CD14-positive monocyte (primary cell): ENCODE measurements at regions not wholly inside any gene's neighbourhood (a gene's known extent, or its start where the extent isn't known, plus 50 kb on each side); places are given as distances from the start of the nearest gene placed in this dataset.

Experiments used
- DNase-seq, 3 donors: peaks; one replicate each; pipeline ENCODE4 v3.0.0-alpha.2; 2011 to 2022
- H2AFZ ChIP-seq: 2 replicates; pipeline ENCODE4 v1.6.0; 2012; ENCODE audit warnings: mild to moderate bottlenecking, low read depth, low read length, inconsistent platforms; ENCODE audit not compliant: insufficient read depth, poor library complexity, severe bottlenecking
- H3K27ac ChIP-seq, 2 donors: 1 replicate in 1 of 2; 2 replicates in 1 of 2; pipeline ENCODE4 v1.5.1; 2012 to 2013; ENCODE audit warnings: low read length in 2 of 2, control low read depth in 1 of 2, inconsistent platforms in 1 of 2, low read depth in 1 of 2, mild to moderate bottlenecking in 1 of 2
- H3K27me3 ChIP-seq, 2 donors: one replicate each; pipeline versions ENCODE4 v1.6.0 to v1.6.1; 2011 to 2013; ENCODE audit warnings: low read length in 2 of 2; ENCODE audit not compliant: control insufficient read depth in 2 of 2, insufficient read depth in 2 of 2
- H3K36me3 ChIP-seq, 2 donors: replicated peaks in 1 of 2; 1 replicate in 1 of 2; 2 replicates in 1 of 2; pipeline versions ENCODE4 v1.5.1 to v1.6.1; 2012 to 2013; ENCODE audit warnings: low read length in 2 of 2, control low read depth in 1 of 2, inconsistent platforms in 1 of 2, mild to moderate bottlenecking in 1 of 2; ENCODE audit not compliant: insufficient read depth in 2 of 2, control insufficient read depth in 1 of 2
- H3K4me1 ChIP-seq, 2 donors: 1 replicate in 1 of 2; 2 replicates in 1 of 2; pipeline versions ENCODE4 v1.5.1 to v1.6.1; 2012 to 2013; ENCODE audit warnings: low read length in 2 of 2, control low read depth in 1 of 2, inconsistent platforms in 1 of 2, mild to moderate bottlenecking in 1 of 2, moderate library complexity in 1 of 2; ENCODE audit not compliant: insufficient read depth in 2 of 2, control insufficient read depth in 1 of 2
- H3K4me2 ChIP-seq: replicated peaks from 2 replicates; pipeline ENCODE3; 2012; ENCODE audit warnings: low read length, moderate library complexity, mild to moderate bottlenecking; ENCODE audit not compliant: poor library complexity, severe bottlenecking; ENCODE audit errors: extremely low read depth
- H3K4me3 ChIP-seq, 3 experiments: fragments of 200-600 bp in 1 of 3; sonication (generic) in 1 of 3; replicated peaks in 1 of 3; 1 replicate in 2 of 3; 2 replicates in 1 of 3; pipeline ENCODE4 v1.5.1; 2011 to 2013; ENCODE audit warnings: low read length in 3 of 3, mild to moderate bottlenecking in 3 of 3, control low read depth in 2 of 3, low read depth in 2 of 3, inconsistent platforms in 1 of 3, moderate library complexity in 1 of 3
- H3K79me2 ChIP-seq: 2 replicates; pipeline ENCODE4 v1.6.0; 2012; ENCODE audit warnings: mild to moderate bottlenecking, control low read depth, inconsistent platforms, low read length, moderate library complexity; ENCODE audit not compliant: insufficient read depth
- H3K9ac ChIP-seq: 2 replicates; pipeline ENCODE4 v1.6.0; 2017; ENCODE audit warnings: low read length, mild to moderate bottlenecking; ENCODE audit not compliant: insufficient read depth, poor library complexity, severe bottlenecking
- H3K9me3 ChIP-seq, 2 donors: replicated peaks in 1 of 2; 1 replicate in 1 of 2; 2 replicates in 1 of 2; pipeline versions ENCODE4 v1.5.1 to v1.6.1; 2012 to 2013; ENCODE audit warnings: low read length in 2 of 2, control low read depth in 1 of 2; ENCODE audit not compliant: control insufficient read depth in 1 of 2, insufficient read depth in 1 of 2
- H4K20me1 ChIP-seq: 2 replicates; pipeline ENCODE4 v1.6.0; 2012; ENCODE audit warnings: mild to moderate bottlenecking, low read length, control low read depth, moderate library complexity; ENCODE audit not compliant: insufficient read depth
- H3K27ac Mint-ChIP-seq, 7 donors: one replicate each; pipeline ENCODE4 v1.8.0; 2020; ENCODE audit warnings: mild to moderate bottlenecking in 7 of 7, mixed read lengths in 7 of 7, moderate library complexity in 6 of 7, inconsistent platforms in 2 of 7
- H3K27me3 Mint-ChIP-seq, 3 donors: one replicate each; pipeline ENCODE4 v1.8.0; 2021 to 2022; ENCODE audit warnings: low read depth in 3 of 3, mild to moderate bottlenecking in 3 of 3, mixed read lengths in 3 of 3, moderate library complexity in 3 of 3, inconsistent platforms in 1 of 3
- H3K36me3 Mint-ChIP-seq, 2 donors: one replicate each; pipeline ENCODE4 v1.8.0; 2020; ENCODE audit warnings: mixed read lengths in 2 of 2, inconsistent platforms in 1 of 2, mild to moderate bottlenecking in 1 of 2
- H3K4me1 Mint-ChIP-seq: one replicate; pipeline ENCODE4 v1.8.0; 2020; ENCODE audit warnings: mild to moderate bottlenecking, mixed read lengths
- H3K4me3 Mint-ChIP-seq, 2 donors: one replicate each; pipeline ENCODE4 v1.8.0; 2020; ENCODE audit warnings: mild to moderate bottlenecking in 2 of 2, mixed read lengths in 2 of 2, moderate library complexity in 1 of 2
- H3K9me3 Mint-ChIP-seq, 7 donors: one replicate each; pipeline ENCODE4 v1.8.0; 2020 to 2022; ENCODE audit warnings: mixed read lengths in 7 of 7, mild to moderate bottlenecking in 6 of 7, moderate library complexity in 6 of 7, inconsistent platforms in 2 of 7
- CTCF ChIP-seq: fragments of 200-600 bp; IDR thresholded peaks from one replicate; pipeline ENCODE4 v1.8.0; 2022; ENCODE audit warnings: antibody characterized with exemption, mild to moderate bottlenecking
- WGBS: methylation state at CpG from one replicate; pipeline ENCODE4 v1.1.5; 2013; ENCODE audit warnings: missing lambda C conversion rate; ENCODE audit not compliant: insufficient coverage; 5-methylcytosine and 5-hydroxymethylcytosine counted together
- intact Hi-C, 2 donors: fragments of 100-400 bp; cut with micrococcal nuclease; formaldehyde crosslinking; loops; one replicate each; pipeline versions ENCODE4 v1.15.0 to v1.15.1; 2023

- TF ChIP-seq CTCF, result no peak
- H3K27ac ChIP-seq, result no peak overlapping the region
- no peak overlapping the region for H3K9ac ChIP-seq
- H3K36me3 ChIP-seq, result no peaks in the 10 kb centered on the region
- DNase-seq, result no peak
- H3K9me3 ChIP-seq, result peaks cover 0 to 17% of the 10 kb centered on the region in 2 donors
- H3K79me2 ChIP-seq, result no peaks in the 10 kb centered on the region
- H2AFZ ChIP-seq, result no peak overlapping the region
- no peak overlapping the region for H3K4me3 Mint-ChIP-seq
- no peaks in the 10 kb centered on the region for H3K4me1 Mint-ChIP-seq
- no peaks in the 10 kb centered on the region for H3K36me3 Mint-ChIP-seq
- no peaks in the 10 kb centered on the region for H4K20me1 ChIP-seq
- peaks cover 0 to 11% (median 9%) of the 10 kb centered on the region in 7 donors for H3K9me3 Mint-ChIP-seq
- H3K27ac Mint-ChIP-seq, result no peak overlapping the region
- H3K4me3 ChIP-seq, result no peak overlapping the region
- intact Hi-C loops, result no loop called here
- no peaks in the 10 kb centered on the region for H3K27me3 Mint-ChIP-seq
- no peaks in the 10 kb centered on the region for H3K4me1 ChIP-seq
- H3K27me3 ChIP-seq, result no peaks in the 10 kb centered on the region
- H3K4me2 ChIP-seq, result no peak overlapping the region
- WGBS, result no CpG with 5 or more reads among the region's 1 CpG
Measured at GRCh38 chr3:103512595-103512994, 1077.8 kb downstream of the ZPLD1 start.

GRCh38 chr3:103513003-103513402 is 1078.2 kb downstream of the ZPLD1 start:
- Histone ChIP-seq H3K4me2 (no peak overlapping the region), H3K9me3 (peaks cover 0 to 14% of the 10 kb centered on the region in 2 donors), H3K79me2 (no peaks in the 10 kb centered on the region), H3K9ac (no peak overlapping the region), H3K27me3 (no peaks in the 10 kb centered on the region), H4K20me1 (no peaks in the 10 kb centered on the region), H3K27ac (no peak overlapping the region), H3K4me1 (no peaks in the 10 kb centered on the region), H3K4me3 (no peak overlapping the region), H2AFZ (no peak overlapping the region), H3K36me3 (no peaks in the 10 kb centered on the region)
- intact Hi-C loops, result no loop called here
- Mint-ChIP-seq H3K27ac (no peak overlapping the region), H3K27me3 (no peaks in the 10 kb centered on the region), H3K9me3 (peaks cover 0 to 10% (median 6%) of the 10 kb centered on the region in 7 donors), H3K36me3 (no peaks in the 10 kb centered on the region), H3K4me3 (no peak overlapping the region), H3K4me1 (no peaks in the 10 kb centered on the region)
- no peak for DNase-seq
- no peak for TF ChIP-seq CTCF
- no CpG with 5 or more reads among the region's 1 CpG for WGBS
